GM21723 (cell line): ENCODE measurements at regions not wholly inside any gene's neighbourhood (a gene's known extent, or its start where the extent isn't known, plus 50 kb on each side); places are given as distances from the start of the nearest gene placed in this dataset.

ENCODE experiments used
- ATAC-seq: cut with Tn5 transposase; IDR thresholded peaks from one replicate; pipeline ENCODE4 v1.9.1; 2021; ENCODE audit warnings: mild to moderate bottlenecking, moderate library complexity; ENCODE audit not compliant: unreplicated experiment

DNA sequence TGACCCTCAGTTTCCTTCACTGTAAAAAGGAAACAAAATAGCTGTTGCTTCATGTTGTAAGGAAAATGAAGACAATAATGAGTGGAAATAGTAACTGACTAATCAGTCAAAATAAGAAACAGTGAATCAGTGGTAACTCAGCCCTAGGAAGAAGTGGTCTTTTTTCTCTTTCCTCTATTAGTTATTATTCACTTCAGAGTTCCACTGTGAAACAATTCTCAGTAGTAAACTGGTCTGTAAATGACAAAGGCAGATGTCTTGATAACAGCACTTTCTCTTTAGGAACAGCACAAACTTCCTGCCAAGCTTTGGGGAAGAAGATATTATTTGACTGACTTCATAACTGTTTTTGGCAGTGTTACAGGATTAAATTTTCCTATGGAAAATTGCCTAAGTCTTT is 600.5 kb upstream of the KLHL1 start:
- no peak for ATAC-seq

DNA sequence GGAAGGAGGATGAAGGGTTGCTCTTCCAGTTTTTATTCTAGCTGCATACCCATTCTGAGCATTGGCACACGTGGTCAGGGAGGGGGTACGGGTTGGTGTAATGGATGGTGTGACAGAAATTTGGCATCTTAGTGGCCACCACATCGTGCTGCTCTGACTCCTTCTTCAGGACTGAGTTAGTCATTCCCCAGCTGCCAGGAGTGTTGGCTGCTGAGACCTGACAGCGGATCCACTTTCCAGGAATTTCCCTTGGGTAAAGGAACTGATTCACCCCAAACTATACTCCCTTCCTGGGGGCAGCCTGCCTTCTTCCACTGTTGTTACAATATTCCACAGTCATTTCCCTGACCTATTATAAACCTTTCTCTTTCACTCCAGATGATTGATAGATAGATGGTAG is 595.5 kb upstream of the KLHL1 start:
- no peak for ATAC-seq

DNA sequence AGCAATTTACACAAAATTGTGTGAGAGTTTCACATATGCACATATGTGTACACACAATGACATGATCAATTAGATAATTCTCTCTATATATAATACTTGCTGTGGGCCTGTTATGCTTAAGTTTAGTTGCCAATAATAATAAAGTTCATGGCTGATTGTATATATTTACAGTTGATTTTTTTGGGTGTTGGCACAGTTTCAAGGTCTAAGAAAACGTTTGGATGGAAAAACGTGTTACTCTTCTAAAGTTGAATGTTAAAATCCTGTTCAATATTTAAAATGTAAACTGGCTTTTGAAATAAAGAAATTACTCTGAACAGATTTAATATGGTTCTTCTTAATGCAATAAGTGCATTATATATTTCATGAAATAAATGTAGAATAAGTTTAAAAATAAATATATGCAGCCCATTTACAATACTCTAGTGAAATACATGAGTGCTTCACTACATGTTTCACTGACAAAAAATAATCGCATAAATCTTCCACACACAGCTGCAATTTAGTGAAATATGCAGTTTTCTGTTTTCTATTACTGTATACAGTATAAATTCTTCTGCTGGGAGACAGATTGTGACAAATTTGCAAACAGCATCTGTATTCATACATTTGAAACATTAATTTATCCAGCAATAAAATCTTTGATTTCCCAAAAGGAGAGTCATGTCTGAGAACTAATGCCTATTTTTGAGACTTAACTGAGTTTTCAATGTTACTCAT is 586.9 kb upstream of the KLHL1 start:
- ATAC-seq: no peak

DNA sequence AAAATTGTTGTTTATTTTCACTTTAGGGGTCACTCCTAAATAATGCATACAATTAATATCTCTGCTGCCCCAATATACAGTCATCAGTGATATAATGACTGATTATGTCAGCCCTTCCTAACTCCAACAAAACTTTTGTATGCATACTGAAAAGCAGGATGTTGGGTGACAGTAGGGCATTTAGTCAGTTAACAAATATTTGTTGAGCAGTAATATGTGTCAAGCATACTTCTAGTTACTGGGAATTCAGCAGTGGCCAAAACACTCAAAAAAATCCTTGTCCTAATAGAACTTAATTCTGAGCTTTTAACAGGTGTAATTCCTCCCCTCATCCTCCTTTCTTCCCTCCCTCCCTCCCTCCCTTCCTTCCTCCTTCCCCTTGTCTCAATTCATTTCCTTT is 560.7 kb upstream of the KLHL1 start:
- ATAC-seq: no peak

DNA sequence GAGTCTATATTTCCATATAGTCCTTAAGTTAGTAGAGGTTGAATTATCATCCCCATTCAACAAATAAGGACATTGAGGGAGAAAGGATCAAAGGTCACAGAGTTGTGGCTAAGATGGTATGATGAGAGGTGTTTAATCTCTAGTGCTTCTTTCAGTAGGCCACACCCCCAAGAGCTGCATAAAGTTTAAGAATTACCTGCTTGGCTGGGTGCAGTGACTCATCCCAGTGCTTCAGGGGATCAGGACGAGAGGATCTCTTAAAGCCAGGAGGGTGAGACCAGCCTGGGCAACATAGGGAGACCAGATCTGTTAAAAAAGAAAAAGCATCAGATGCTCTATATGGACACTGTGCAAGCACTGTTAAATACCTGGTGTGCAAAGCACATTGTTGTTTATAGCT is 560.0 kb upstream of the KLHL1 start:
- no peak for ATAC-seq

DNA sequence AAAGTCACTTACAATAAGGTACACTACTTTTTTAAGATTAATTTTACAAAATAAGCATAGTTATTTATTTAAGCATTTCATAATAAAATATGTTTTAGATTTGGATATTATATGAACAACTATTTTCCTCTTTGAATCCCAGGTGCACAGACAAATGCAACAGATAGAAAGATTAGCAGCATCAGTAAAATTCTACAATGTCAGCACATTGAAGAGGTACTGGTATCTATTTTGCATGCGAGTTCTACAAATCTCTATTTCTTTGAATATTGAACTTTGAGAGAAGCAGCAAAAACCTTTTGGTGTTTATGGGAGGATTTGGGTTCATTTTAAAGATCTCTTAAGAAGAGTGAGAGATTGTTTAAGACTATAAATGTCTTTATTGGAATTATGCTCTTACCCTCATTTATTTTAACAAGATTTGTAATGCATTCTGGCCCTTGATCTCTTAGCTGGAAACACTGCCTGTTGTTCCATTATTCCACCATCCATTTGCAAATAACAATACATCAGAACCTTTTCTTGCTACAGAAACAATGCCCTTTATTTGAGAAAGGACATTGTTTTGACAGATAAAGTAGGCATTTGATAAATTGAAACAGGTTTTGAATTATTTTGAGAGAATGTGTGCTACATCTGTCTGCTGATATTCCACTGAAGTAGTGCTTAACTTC is 558.8 kb upstream of the KLHL1 start:
- no peak for ATAC-seq

DNA sequence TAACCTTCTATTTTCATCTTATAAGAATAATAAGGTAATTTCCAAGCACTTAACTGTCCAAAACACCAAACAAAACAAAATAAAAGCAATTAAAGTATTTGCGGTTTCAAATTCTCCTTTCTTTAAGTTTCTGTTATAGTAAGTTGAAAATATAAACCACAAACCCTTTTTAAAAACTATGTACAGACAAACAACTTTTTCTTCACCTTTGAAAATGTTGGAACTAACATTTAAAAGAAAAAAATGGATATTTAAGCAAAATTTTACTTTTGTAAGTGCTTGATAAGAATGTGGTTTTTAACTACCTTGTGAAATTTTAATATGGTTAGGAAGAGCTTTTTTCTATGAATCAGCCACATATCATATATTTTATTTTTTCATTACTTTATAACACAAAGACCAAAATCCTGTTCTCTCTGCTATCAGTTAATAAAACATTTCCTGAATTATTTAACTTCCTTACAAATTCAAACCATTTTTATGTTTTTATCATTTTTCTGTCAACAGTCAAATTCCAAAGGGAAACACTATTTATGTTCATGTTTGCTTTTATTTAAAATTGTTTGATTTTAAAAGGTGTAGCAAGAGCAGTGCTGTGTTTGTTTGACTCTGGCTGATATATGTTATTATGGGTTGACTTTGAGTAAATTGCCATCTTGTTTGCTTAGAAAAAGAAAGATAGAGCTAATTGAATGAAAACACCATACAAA is 554.1 kb upstream of the KLHL1 start:
- no peak for ATAC-seq

DNA sequence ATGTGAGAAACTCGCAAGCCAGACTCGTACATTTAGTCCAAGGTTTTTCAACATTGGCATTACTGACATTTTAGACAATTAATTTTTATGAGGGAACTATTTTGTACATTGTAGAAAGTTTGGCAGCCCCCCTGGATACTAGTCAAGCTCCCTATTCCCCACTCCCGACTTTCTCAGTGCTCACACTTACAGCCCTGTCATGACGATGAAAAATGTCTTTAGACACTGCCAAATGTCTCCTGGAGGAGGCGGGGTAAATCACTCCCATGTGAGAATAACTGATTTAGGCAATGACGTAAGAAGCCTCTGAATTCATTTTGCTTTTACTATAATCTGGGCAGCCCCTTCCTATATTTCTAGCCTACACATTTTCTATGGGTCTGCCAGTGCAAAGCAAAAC is 535.8 kb upstream of the KLHL1 start:
- no peak for ATAC-seq

DNA sequence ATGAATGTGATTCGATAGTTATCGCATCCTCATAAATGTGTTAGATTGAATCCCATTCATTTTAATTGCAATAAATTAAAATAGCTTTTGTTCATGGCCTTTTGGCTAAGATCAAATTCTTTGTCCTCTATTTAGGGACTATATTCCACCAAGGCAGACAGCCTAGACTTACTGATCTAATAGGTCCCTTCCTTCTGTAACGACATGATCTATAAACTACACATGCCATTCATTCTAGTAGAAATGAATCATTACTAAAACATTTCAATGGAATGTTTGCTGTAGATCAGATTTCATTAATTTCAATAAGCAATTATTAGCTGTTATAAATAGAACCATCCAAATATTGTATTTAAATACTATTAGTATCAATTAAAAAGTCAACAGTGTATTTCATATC is 526.6 kb upstream of the KLHL1 start:
- no peak for ATAC-seq

DNA sequence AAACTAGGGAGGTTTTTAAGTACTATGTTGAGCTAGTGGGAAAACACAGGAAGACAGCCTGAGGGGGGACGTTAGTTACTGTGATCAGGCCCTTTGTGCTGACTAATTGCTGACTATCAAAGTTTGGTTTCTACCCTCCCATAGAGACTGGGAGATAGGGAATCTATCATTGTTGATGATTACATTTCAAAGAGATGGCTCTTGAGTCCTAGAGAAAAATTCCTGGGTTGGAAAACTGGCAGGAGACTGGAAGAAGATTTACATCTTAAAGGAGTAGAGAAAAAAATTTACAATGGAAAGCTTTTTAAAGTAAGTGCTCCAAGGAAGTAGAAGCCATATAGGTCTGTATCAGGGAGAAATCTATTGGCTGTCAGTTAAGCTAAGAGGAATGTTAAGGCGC is 522.0 kb upstream of the KLHL1 start:
- ATAC-seq: no peak

DNA sequence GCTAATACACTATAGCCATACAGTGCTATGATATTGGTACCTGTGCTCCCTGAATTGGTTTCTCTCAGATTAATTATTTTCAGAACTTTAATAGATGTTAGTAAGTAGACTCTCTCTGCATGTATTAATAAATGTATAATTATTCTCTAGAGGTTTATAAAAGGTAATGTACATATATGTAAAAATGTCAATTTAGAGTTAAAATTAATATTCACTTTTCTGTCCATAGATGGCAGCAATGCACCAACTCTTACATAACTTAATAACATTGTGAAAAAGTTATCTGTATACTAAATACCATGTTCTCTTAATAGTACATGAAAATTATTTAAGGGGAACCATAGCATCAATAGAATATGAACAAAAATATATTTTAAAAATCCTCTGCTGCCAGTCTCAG is 515.0 kb upstream of the KLHL1 start:
- ATAC-seq: peak; percentile 63

DNA sequence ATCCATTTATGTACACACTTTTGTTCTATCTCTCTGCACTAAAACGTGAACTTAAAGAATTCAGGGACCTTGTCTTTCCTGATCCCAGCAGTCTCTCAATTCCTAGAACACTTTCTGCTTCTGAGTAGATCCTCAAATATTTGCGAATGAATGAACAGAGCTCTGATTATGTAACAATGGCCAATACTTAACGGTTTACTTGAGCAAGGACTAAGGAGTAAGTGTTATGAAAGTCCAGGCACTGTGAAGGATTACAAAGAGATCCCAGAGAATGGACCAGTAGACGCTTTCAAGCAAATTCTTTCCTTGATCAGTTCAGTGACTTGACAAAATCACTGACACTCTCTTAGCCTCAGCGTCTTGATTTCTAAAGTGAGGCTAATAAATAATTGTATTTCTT is 514.5 kb upstream of the KLHL1 start:
- ATAC-seq: no peak

DNA sequence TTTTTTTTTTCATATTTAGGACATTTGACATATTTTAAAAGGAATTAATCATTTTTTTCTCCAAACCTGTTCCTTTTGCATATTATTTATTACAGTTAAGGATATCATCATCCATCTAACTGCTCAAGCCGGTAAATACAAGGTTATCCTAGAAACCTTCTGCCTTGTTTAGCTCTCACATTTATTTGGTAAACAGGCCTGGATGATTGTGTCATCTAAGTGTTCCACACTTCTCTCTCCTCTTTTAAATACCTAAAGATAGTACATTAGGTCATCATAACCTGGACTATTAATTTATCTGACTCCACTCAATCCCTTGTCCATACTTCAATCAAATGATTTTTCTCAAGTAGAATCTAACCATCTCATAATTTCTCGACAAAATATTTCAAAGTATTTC is 511.7 kb upstream of the KLHL1 start:
- no peak for ATAC-seq

DNA sequence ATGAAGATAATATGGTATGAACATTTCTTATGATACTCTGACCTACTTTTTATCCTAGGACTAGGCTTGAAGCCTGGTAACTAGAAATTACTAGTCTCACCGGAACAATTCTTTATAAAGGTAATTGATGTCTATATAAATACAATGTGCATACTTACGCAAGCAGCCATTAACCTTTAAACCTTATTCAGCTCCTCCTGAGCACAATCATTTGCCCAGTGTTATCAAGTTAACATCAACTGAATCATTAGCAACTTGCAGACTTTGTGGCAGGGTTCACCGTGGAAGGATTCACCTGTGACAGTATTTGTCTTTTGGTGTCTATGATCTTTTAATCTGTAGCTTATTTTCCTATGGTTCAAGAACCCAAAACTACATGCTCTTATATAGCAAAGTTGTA is 508.6 kb upstream of the KLHL1 start:
- no peak for ATAC-seq

DNA sequence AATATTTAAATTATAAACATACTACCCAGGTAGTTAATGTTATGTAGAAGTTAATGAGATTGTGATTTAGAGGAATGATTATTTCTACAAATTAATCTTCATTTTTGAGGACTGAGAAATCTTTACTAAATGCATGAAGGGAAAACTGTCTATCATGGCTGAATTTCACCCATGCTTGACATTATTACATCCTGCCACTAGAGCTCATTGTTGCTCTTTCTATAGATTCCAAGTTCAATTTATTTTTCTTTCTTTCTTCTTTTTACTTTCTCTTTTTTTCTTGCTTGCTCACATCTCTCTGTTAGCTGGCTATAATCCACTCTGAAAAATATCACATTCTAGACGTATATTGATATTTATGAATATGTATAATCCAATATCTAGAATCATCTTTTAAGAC is 505.0 kb upstream of the KLHL1 start:
- no peak for ATAC-seq

DNA sequence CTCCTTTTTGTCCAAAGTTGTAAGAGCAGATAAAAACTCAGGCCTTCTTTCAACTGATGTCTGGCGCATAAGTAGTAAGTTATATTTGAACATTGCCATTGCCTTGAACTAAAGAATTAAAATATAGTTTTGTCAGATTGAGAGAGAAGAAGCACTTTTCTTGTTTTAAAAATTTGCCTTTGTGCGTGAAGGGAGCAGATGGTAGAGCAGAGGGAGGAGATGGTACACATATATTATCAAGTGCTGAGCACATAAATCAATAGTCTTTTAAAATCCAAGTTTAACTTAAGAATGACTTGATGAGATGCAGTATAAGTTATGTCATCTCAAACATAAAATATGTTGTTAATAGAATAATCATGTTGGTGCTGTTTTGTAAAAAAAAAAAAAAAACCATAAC is 504.6 kb upstream of the KLHL1 start:
- ATAC-seq: no peak

DNA sequence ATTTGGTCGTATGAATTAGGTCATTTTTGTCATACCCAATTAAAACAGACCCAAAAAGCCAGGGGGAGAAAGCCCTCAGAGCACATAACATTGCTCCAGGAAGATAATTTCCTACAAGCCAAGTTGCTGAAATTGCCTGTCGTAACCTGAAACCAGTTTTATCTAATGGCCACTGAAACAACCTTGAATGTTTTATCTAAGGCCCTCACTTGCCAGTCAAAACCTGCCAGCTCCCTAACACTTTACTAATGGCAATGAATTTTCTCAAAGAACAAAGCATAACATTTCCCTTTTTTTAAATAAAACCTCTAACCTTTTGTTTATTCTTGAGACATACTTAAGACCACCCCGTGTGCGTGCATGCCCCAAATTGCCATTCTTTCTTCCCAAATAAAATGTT is 496.2 kb upstream of the KLHL1 start:
- no peak for ATAC-seq

DNA sequence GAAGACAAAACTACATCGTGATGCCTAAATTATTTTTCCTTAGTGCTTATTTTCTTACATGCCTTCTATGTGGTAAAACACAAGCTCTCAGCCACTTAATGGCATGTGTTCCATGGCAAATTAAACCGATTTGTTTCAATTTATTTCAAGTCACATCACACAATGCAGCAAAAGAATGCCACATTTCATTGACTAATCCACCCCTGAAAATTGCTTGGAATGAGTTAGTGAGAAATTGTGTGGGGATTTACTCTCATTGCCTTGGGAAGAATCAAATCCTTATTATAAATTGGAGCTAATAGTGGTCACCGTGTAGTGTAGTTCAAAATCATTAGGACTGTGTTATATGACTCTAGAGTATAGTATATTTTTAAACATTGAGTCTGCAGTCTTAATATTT is 485.5 kb upstream of the KLHL1 start:
- no peak for ATAC-seq

DNA sequence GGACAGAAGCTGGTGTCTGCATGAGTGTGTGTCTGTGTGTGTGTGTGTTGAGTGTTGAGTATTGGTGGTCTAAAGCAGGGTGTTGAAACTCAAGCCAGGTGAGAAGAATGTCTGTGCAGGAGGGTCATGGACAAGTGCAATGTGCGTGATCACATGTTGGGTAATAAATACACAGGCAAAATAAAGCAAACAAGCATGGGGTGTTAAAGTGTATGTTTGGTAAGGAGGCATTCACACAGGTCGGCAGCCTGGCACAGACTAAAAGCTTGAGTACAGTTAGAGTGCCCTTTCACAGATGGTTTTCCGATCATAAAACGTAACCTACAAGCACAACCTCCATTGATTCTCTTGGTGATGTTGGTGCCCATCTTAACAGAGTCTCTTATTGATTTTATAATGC is 476.9 kb upstream of the KLHL1 start:
- no peak for ATAC-seq

DNA sequence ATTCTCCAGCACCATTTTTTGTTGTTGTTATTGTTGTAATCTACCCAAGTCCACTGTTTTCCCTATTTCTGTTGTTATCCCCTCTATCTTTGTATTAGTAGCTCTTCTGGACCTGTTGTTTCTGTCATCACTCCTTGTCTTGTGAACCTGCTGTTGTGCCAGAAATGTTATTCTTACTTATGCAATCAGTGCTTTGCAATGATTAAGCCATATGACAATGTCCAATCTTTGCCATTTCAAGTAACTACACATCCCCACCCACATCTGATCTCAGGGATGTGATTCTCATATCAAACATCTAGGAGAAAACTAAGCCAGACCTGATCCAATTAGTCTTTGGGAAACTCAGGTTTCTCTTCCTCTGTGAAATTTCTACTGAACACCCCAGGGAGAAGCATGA is 472.6 kb upstream of the KLHL1 start:
- no peak for ATAC-seq

DNA sequence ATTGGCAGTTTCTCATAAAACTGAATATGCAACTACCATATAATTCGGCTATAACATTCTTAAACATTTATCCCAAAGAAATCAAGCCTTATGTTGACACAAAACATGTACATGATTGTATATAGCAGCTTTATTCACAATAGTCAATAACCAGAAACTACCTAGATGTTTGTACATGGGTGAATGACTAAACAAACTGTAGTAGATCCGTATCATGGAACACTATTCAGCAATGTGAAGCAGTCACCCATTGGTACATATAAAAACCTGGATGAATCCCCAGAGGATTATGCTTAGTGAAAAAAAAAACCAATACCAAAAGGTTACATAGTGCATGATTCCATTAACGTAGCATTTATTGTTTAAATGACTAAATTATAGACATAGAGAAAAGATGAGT is 471.7 kb upstream of the KLHL1 start:
- no peak for ATAC-seq

DNA sequence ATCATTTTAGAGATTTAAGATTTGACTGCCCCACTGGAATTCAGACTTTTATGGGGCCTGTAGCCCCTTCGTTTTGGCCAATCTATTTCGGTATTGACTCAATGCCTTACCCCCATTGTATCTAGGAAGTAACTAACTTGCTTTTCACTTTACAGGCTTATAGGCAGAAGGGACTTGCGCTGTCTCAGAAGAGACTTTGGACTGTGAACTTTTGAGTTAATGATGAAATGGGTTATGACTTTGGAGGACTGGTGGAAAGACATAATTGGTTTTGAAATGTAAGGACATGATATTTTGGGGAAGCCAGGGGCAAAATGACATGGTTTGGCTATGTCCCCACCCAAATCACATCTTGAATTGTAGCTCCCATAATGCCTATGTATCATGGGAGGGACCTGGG is 463.0 kb upstream of the KLHL1 start:
- ATAC-seq: no peak
